ENCODE measurements at regions not wholly inside any gene's neighbourhood (a gene's known extent, or its start where the extent isn't known, plus 50 kb on each side); places are given as distances from the start of the nearest gene placed in this dataset.

GRCh38 chr11:26268980-26269660 lies 62.8 kb upstream of the ANO3 start:
- no peak for DNase-seq (ENCODE audit: low read depth)
- no peak for TF ChIP-seq CTCF (IDR thresholded peaks at IDR 0.05; ENCODE audit: low read depth, low read length, missing control alignments)
- in situ Hi-C loops (cut with HindIII; ENCODE audit: low sequenced_read_pairs), result no loop called here
- no peak overlapping the region for H3K4me3 ChIP-seq (ENCODE audit: low read depth, low read length)

GRCh38 chr11:26271666-26272065 lies 60.3 kb upstream of the ANO3 start:
- in situ Hi-C loops (cut with HindIII; ENCODE audit: low sequenced_read_pairs), result no loop called here
- DNase-seq (ENCODE audit: low read depth), result no peak
- no peak for TF ChIP-seq CTCF (IDR thresholded peaks at IDR 0.05; ENCODE audit: low read depth, low read length, missing control alignments)
- no peak overlapping the region for H3K4me3 ChIP-seq (ENCODE audit: low read depth, low read length)

GRCh38 chr11:26276798-26277424 lies 55.0 kb upstream of the ANO3 start:
- in situ Hi-C loops (cut with HindIII; ENCODE audit: low sequenced_read_pairs), result no loop called here
- peak; percentile 45 for DNase-seq (ENCODE audit: low read depth)
- H3K4me3 ChIP-seq (ENCODE audit: low read depth, low read length), result no peak overlapping the region
- peak; percentile 98 for TF ChIP-seq CTCF (IDR thresholded peaks at IDR 0.05; ENCODE audit: low read depth, low read length, missing control alignments)

GRCh38 chr11:26278354-26278753 lies 53.6 kb upstream of the ANO3 start:
- DNase-seq (ENCODE audit: low read depth), result no peak
- no peak overlapping the region for H3K4me3 ChIP-seq (ENCODE audit: low read depth, low read length)
- in situ Hi-C loops (cut with HindIII; ENCODE audit: low sequenced_read_pairs), result no loop called here
- TF ChIP-seq CTCF (IDR thresholded peaks at IDR 0.05; ENCODE audit: low read depth, low read length, missing control alignments), result no peak
